Esophagus (tissue), 2 donors: ENCODE measurements at regions not wholly inside any gene's neighbourhood (a gene's known extent, or its start where the extent isn't known, plus 50 kb on each side); places are given as distances from the start of the nearest gene placed in this dataset.

Experiments used
- H3K27ac ChIP-seq, 2 donors: one replicate each; pipeline ENCODE4 v1.5.1; 2013; ENCODE audit warnings: low read depth in 2 of 2, mild to moderate bottlenecking in 2 of 2, inconsistent platforms in 1 of 2, low read length in 1 of 2, moderate library complexity in 1 of 2
- H3K27me3 ChIP-seq, 2 donors: one replicate each; pipeline ENCODE4 v1.6.1; 2013; ENCODE audit warnings: low read length in 2 of 2, control low read depth in 1 of 2, mild to moderate bottlenecking in 1 of 2; ENCODE audit not compliant: insufficient read depth in 2 of 2, control insufficient read depth in 1 of 2
- H3K36me3 ChIP-seq, 2 donors: one replicate each; pipeline ENCODE4 v1.6.1; 2013; ENCODE audit warnings: low read length in 1 of 2; ENCODE audit not compliant: control insufficient read depth in 2 of 2, insufficient read depth in 2 of 2
- H3K4me1 ChIP-seq, 2 donors: one replicate each; pipeline ENCODE4 v1.6.1; 2013; ENCODE audit warnings: low read length in 1 of 2; ENCODE audit not compliant: control insufficient read depth in 2 of 2, insufficient read depth in 2 of 2
- H3K4me3 ChIP-seq, 2 donors: one replicate each; pipeline ENCODE4 v1.5.1; 2013; ENCODE audit warnings: low read length in 2 of 2, mild to moderate bottlenecking in 2 of 2, low read depth in 1 of 2, moderate library complexity in 1 of 2
- H3K9me3 ChIP-seq, 2 donors: one replicate each; pipeline ENCODE4 v1.6.1; 2013; ENCODE audit warnings: mild to moderate bottlenecking in 2 of 2, low read depth in 1 of 2, low read length in 1 of 2, moderate library complexity in 1 of 2; ENCODE audit not compliant: control insufficient read depth in 2 of 2, insufficient read depth in 1 of 2
- WGBS, 2 donors: extraction: QIAGEN DNeasy Blood & Tissue Kit; methylation state at CpG; one replicate each; pipeline ENCODE4 v1.1.7; 2013; 5-methylcytosine and 5-hydroxymethylcytosine counted together
- donor health status: healthy with polysubstance abuse.
- donor health status: Bipolar disorder and iron deficiency.

DNA sequence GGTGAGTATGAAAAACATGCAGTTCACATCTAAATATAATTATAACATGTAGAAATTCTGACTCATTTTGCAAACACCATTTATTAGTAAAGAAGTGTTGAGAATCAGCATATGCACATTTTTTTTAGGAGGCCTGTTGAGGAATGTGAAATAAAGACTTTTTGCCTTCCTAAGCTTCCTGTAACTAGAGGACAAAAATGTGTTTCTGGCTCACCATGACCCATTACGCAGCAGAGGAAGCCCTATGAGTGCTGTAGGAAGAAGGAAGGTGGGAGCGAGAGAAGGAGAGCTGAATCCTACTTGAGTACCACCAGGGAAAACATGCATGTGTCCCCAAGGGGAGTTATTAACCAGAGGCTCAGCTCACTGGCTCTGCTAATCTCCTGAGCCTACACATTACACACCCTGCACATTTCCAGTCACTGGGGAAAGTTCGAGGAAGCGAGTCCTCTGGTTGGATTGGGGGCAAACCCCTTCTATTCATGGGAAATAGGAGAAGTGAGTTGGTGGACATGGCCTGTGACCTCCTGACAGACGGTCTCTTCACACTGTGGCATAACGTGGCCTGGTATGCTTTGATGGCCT, 540.5 kb upstream of the JAG1 start:
- no peak overlapping the region for H3K4me3 ChIP-seq
- no peak overlapping the region for H3K27ac ChIP-seq
- 81 to 86% methylated on average over 6 of the region's 6 CpGs for WGBS, 2 donors
- no peaks in the 10 kb centered on the region for H3K36me3 ChIP-seq
- no peaks in the 10 kb centered on the region for H3K4me1 ChIP-seq
- H3K9me3 ChIP-seq, result no peaks in the 10 kb centered on the region
- no peaks in the 10 kb centered on the region for H3K27me3 ChIP-seq

DNA sequence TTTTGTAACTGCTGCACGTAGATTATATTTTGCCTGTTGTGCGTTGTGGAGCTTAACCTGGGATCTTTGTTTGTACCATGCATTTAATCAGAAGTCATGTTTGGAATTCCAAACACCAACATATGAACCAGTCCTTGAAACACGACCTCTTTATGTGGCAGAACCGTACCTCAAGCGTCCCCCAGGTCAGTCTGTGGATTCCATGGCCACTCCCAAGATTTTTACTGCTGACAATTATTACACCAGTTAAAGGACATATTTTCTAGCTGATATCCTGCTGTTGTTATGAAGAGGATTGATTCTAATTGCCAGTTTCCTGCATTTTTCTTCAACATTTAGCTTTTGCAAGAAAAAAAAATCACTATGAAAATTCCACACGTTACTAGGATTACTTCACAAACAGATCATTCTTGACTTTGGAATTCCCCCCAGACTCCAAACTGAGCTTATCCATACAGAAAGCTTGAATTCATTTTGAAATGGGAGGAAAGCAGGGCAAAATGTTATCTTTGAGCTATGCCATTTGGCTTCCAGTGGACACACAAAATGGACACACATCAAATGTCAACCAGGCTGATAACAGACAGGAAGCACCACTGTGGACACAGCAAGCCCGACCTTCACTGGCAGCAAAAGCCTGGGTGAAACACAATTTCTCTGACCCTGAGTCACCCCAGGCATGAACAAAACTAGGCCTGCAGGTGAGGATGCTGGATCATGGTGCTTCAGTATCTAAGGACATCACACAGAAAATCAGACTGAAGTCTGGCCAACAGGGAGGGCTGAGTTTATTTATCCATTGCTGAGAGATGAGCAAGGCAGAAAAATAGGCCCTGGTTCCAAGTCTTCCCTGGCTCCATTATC, 542.9 kb upstream of the JAG1 start:
- Histone ChIP-seq H3K27me3 (no peaks in the 10 kb centered on the region), H3K27ac (no peak overlapping the region), H3K9me3 (no peaks in the 10 kb centered on the region), H3K4me3 (no peak overlapping the region), H3K4me1 (no peaks in the 10 kb centered on the region), H3K36me3 (no peaks in the 10 kb centered on the region)
- WGBS, 2 donors, result 53 to 69% methylated on average over 7 of the region's 7 CpGs

- WGBS, 2 donors, result 48 to 51% methylated on average over 6 of the region's 6 CpGs
- no peaks in the 10 kb centered on the region for H3K36me3 ChIP-seq
- H3K27me3 ChIP-seq, result no peaks in the 10 kb centered on the region
- H3K4me1 ChIP-seq, result no peaks in the 10 kb centered on the region
- no peak overlapping the region for H3K27ac ChIP-seq
- H3K4me3 ChIP-seq, result no peak overlapping the region
- H3K9me3 ChIP-seq, result no peaks in the 10 kb centered on the region
Measured at GRCh38 chr20:11217326-11218172, 543.8 kb upstream of the JAG1 start.

DNA sequence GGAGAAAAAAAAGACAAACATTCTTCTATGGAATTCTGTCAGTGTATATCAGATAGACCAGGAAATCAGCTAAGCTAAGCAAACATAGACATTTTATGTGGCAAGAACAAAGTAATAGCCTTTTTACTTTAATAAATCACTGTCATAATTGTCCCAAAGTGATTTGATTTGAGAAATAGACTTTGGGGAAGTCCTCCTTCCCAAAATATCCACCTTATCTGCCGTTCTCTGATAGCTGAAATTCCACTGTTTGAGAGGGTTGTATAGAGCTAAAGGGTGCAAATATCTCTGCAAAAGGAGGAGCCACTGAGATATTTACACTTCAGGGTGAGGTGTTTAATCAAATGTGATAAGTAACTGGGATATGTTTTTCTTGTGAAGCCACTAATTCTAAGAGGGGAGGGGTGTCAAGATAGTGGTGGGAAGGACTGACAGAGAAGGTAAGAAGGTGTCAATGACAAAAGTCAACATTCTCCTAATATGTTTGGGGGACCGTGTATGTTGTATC, 544.4 kb upstream of the JAG1 start:
- Histone ChIP-seq H3K36me3 (no peaks in the 10 kb centered on the region), H3K9me3 (no peaks in the 10 kb centered on the region), H3K27ac (no peak overlapping the region), H3K4me3 (no peak overlapping the region), H3K27me3 (no peaks in the 10 kb centered on the region), H3K4me1 (no peaks in the 10 kb centered on the region)
- 58 to 66% methylated on average over 2 of the region's 2 CpGs for WGBS, 2 donors

- H3K4me1 ChIP-seq, result no peaks in the 10 kb centered on the region
- H3K27ac ChIP-seq, result no peak overlapping the region
- 81 to 88% methylated on average over 3 of the region's 3 CpGs for WGBS, 2 donors
- no peaks in the 10 kb centered on the region for H3K9me3 ChIP-seq
- no peak overlapping the region for H3K4me3 ChIP-seq
- H3K36me3 ChIP-seq, result no peaks in the 10 kb centered on the region
- H3K27me3 ChIP-seq, result no peaks in the 10 kb centered on the region
Measured at GRCh38 chr20:11219192-11219591, 545.4 kb upstream of the JAG1 start.

- 43 to 45% methylated on average over 2 of the region's 2 CpGs for WGBS, 2 donors
- Histone ChIP-seq H3K27me3 (no peaks in the 10 kb centered on the region), H3K36me3 (no peaks in the 10 kb centered on the region), H3K4me3 (no peak overlapping the region), H3K4me1 (no peaks in the 10 kb centered on the region), H3K9me3 (no peaks in the 10 kb centered on the region), H3K27ac (no peak overlapping the region)
Measured at GRCh38 chr20:11221046-11221445, 547.2 kb upstream of the JAG1 start.

DNA sequence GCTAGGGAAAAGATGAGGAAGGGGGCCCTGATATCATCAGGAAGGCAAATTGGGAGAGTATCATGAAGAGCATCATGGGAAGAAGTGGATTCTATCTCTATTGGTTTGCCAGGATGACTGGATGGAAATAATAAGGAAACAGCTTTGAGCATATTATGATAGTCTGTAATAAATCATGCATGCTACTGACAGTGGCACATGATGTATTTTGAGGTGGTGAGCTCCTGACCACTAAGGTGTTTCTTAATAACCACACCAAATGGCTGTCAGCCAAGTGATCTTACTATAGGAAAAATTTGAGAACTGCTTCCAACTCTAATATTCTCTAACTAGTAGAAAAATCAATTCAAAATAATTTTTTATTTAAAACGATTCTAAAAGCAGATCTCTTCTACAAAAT, 548.4 kb upstream of the JAG1 start:
- Histone ChIP-seq H3K27me3 (no peaks in the 10 kb centered on the region), H3K27ac (no peak overlapping the region), H3K9me3 (no peaks in the 10 kb centered on the region), H3K4me1 (no peaks in the 10 kb centered on the region), H3K4me3 (no peak overlapping the region), H3K36me3 (no peaks in the 10 kb centered on the region)
- WGBS, 2 donors, result 86 to 87% methylated on average over 1 of the region's 1 CpG

DNA sequence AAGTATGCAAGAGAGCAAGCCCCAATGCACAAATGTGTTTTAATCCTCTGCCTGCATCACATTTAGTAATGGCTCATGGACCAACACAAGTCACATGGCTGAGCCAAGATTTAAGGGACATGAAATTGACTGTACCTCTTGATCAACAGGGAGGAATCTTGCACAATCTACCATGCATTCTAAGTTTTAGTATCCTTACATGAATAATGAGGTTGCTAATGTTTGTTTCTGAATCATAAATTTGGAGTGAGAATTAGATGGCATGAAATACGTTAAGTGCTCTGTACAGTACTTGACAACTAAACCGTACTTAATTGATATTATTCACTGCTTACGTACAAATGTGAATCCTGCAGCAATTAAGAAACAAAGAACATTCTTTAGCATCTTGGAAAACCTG, 553.8 kb upstream of the JAG1 start:
- WGBS, 2 donors, result 80 to 83% methylated on average over 3 of the region's 3 CpGs
- no peaks in the 10 kb centered on the region for H3K9me3 ChIP-seq
- no peak overlapping the region for H3K27ac ChIP-seq
- H3K4me3 ChIP-seq, result no peak overlapping the region
- H3K36me3 ChIP-seq, result no peaks in the 10 kb centered on the region
- no peaks in the 10 kb centered on the region for H3K27me3 ChIP-seq
- H3K4me1 ChIP-seq, result no peaks in the 10 kb centered on the region

- no peak overlapping the region for H3K27ac ChIP-seq
- no peaks in the 10 kb centered on the region for H3K27me3 ChIP-seq
- H3K36me3 ChIP-seq, result no peaks in the 10 kb centered on the region
- H3K4me1 ChIP-seq, result no peaks in the 10 kb centered on the region
- H3K9me3 ChIP-seq, result no peaks in the 10 kb centered on the region
- 26 to 28% methylated on average over 3 of the region's 3 CpGs for WGBS, 2 donors
- H3K4me3 ChIP-seq, result no peak overlapping the region
Measured at GRCh38 chr20:11229772-11230171, 556.0 kb upstream of the JAG1 start.
